GM13977 (cell line): ENCODE measurements at regions not wholly inside any gene's neighbourhood (a gene's known extent, or its start where the extent isn't known, plus 50 kb on each side); places are given as distances from the start of the nearest gene placed in this dataset.
"Not testable (repeated sequence)": the region's sequence is repeated elsewhere in the genome, so short reads cannot be mapped to it uniquely, and the experiment has no call there.

ENCODE experiments used
- DNase-seq: peaks from one replicate; pipeline ENCODE4 v3.0.0; 2012; ENCODE audit warnings: low spot score
- in situ Hi-C: fragments of 300-500 bp; cut with MboI; formaldehyde crosslinking; loops from one replicate; pipeline ENCODE4 v1.12.0; 2022; ENCODE audit warnings: low sequenced_read_pairs, low pct_unique_long_range_greater_than_20kb, mixed read lengths, inconsistent platforms; ENCODE audit not compliant: unreplicated experiment
- TF ChIP-seq, protein P1 (sequence below): IDR thresholded peaks from 2 replicates; pipeline ENCODE4 v1.5.1; 2012; ENCODE audit warnings: mild to moderate bottlenecking, control low read depth; ENCODE audit not compliant: insufficient read depth; ENCODE audit errors: extremely low read depth, missing control alignments

DNA sequence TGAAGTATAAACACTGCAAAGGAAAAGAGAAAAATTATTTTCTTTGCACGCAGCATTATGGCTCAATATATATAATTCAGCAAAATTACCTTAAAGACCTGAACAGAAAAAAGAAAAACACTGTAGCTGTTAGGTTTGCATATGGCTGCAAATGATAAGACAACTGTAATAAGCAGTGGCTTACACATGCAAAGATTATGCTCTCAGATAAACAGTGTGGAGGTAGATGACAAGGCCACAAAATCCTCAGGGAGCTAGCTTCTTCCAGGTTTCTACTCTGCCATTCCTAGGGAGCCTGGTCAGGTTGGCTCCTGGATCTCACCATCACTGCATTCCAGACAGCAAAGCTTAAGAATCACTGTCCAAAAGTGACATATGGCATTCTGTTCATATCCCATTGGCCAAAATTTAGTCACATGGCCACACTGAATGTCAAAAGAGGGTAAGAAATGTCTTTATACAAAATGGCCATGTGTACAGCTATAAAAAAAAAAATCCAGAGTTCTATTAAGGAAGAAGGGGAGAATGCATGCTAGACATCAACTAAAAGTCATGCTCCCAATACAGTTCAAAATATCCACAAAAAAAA is 195.2 kb upstream of the SLC7A11 start:
- TF ChIP-seq, protein P1, sequence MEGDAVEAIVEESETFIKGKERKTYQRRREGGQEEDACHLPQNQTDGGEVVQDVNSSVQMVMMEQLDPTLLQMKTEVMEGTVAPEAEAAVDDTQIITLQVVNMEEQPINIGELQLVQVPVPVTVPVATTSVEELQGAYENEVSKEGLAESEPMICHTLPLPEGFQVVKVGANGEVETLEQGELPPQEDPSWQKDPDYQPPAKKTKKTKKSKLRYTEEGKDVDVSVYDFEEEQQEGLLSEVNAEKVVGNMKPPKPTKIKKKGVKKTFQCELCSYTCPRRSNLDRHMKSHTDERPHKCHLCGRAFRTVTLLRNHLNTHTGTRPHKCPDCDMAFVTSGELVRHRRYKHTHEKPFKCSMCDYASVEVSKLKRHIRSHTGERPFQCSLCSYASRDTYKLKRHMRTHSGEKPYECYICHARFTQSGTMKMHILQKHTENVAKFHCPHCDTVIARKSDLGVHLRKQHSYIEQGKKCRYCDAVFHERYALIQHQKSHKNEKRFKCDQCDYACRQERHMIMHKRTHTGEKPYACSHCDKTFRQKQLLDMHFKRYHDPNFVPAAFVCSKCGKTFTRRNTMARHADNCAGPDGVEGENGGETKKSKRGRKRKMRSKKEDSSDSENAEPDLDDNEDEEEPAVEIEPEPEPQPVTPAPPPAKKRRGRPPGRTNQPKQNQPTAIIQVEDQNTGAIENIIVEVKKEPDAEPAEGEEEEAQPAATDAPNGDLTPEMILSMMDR, result no peak
- in situ Hi-C loops, result no loop called here
- DNase-seq, result no peak

GRCh38 chr4:138435733-138436132 is 193.6 kb upstream of the SLC7A11 start:
- in situ Hi-C loops, DNase-seq: not testable (repeated sequence)

GRCh38 chr4:138435046-138435445 is 192.9 kb upstream of the SLC7A11 start:
- in situ Hi-C loops, DNase-seq: not testable (repeated sequence)

- in situ Hi-C loops, result no loop called here
- DNase-seq, result no peak
- TF ChIP-seq, protein P1, result no peak
Measured at GRCh38 chr4:138428611-138429010, 186.5 kb upstream of the SLC7A11 start.

DNA sequence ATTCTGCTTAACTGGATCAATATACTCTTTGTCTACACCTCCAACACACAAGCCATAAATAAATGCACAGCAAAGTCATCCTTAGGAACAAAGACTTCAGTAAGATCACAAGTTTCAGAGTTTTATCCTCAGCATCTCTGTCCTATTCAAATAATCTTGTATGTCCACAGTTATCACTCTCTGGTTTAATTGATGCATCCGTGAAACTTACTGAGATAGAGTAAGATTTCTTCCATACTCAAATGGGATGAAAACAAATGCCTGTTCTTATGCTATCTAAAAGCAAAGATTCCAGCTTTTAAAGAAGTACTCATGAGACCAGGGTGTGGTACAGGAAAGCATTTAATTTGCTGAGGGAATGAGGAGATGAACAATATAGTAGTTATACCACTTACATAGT is 184.6 kb upstream of the SLC7A11 start:
- DNase-seq, result no peak
- in situ Hi-C loops, result no loop called here
- TF ChIP-seq, protein P1, result no peak

GRCh38 chr4:138420471-138420870 is 178.3 kb upstream of the SLC7A11 start:
- TF ChIP-seq, protein P1, result no peak
- in situ Hi-C loops, result no loop called here
- DNase-seq, result no peak

- TF ChIP-seq, protein P1, result no peak
- in situ Hi-C loops, result no loop called here
- no peak for DNase-seq
Measured at GRCh38 chr4:138414202-138414601, 172.1 kb upstream of the SLC7A11 start.

DNA sequence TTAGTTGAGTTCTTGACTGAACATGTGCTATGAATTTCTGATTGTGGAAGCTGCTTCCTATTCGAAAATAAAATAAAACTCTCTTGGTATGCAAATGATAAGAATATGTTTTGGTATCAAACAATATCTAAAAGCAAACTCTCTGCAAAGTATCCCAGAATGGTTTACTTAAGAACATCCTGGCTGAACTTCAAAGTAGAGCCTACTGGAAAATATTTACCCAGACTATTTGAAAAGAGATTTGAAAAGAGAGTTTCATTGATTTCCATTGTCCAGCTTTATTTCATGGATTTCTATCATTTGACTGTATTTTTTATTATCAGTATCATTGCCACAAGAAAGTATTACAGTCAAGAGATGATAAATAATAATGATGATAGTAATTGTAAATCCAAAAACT is 171.1 kb upstream of the SLC7A11 start:
- in situ Hi-C loops, result no loop called here
- DNase-seq, result no peak
- TF ChIP-seq, protein P1, result no peak
